ENCODE measurements at regions not wholly inside any gene's neighbourhood (a gene's known extent, or its start where the extent isn't known, plus 50 kb on each side); places are given as distances from the start of the nearest gene placed in this dataset.
A peak's percentile ranks its signal among the peaks of the same experiment; 100 is the strongest.

- DNase-seq: no peak
These were observed 555.3 kb upstream of the CELF2 start for GRCh38 chr10:10462151-10462941.

GRCh38 chr10:10471758-10472157, 545.9 kb upstream of the CELF2 start:
- no peak for DNase-seq

- no peak for DNase-seq
These were observed 541.9 kb upstream of the CELF2 start for GRCh38 chr10:10475812-10476211.

GRCh38 chr10:10477844-10478243, 539.8 kb upstream of the CELF2 start:
- DNase-seq: no peak

- no peak for DNase-seq
These were observed 538.2 kb upstream of the CELF2 start for GRCh38 chr10:10479465-10479864.

- DNase-seq: no peak
These were observed 535.1 kb upstream of the CELF2 start for GRCh38 chr10:10482613-10483012.

- no peak for DNase-seq
These were observed 528.6 kb upstream of the CELF2 start for GRCh38 chr10:10489076-10489475.

- DNase-seq: no peak
These were observed 527.7 kb upstream of the CELF2 start for GRCh38 chr10:10489805-10490571.

GRCh38 chr10:10490581-10490980, 527.1 kb upstream of the CELF2 start:
- DNase-seq: no peak

- DNase-seq: peak in 2 of 3 donors; percentile 19 to 39
These were observed 525.3 kb upstream of the CELF2 start for GRCh38 chr10:10492420-10492819.

GRCh38 chr10:10493833-10494232, 523.8 kb upstream of the CELF2 start:
- DNase-seq: no peak

- no peak for DNase-seq
These were observed 520.4 kb upstream of the CELF2 start for GRCh38 chr10:10497245-10497644.

GRCh38 chr10:10498781-10499180, 518.9 kb upstream of the CELF2 start:
- DNase-seq: peak; percentile 9 to 19 (median 19)

GRCh38 chr10:10499839-10500238, 517.8 kb upstream of the CELF2 start:
- peak in 2 of 3 donors; percentile 45 for DNase-seq

GRCh38 chr10:10500937-10501336, 516.7 kb upstream of the CELF2 start:
- DNase-seq: peak in 2 of 3 donors; percentile 22 to 32

GRCh38 chr10:10503772-10504171, 513.9 kb upstream of the CELF2 start:
- no peak for DNase-seq

GRCh38 chr10:10508211-10508610, 509.5 kb upstream of the CELF2 start:
- no peak for DNase-seq

GRCh38 chr10:10510179-10510578, 507.5 kb upstream of the CELF2 start:
- no peak for DNase-seq

GRCh38 chr10:10513067-10513466, 504.6 kb upstream of the CELF2 start:
- DNase-seq: no peak

GRCh38 chr10:10513898-10514297, 503.8 kb upstream of the CELF2 start:
- DNase-seq: no peak

- DNase-seq: no peak
These were observed 502.9 kb upstream of the CELF2 start for GRCh38 chr10:10514797-10515196.

- DNase-seq: no peak
These were observed 502.0 kb upstream of the CELF2 start for GRCh38 chr10:10515479-10516204.

- no peak for DNase-seq
These were observed 501.1 kb upstream of the CELF2 start for GRCh38 chr10:10516346-10517130.
